ENCODE measurements at regions not wholly inside any gene's neighbourhood (a gene's known extent, or its start where the extent isn't known, plus 50 kb on each side); places are given as distances from the start of the nearest gene placed in this dataset.
A peak's percentile ranks its signal among the peaks of the same experiment; 100 is the strongest.

DNA sequence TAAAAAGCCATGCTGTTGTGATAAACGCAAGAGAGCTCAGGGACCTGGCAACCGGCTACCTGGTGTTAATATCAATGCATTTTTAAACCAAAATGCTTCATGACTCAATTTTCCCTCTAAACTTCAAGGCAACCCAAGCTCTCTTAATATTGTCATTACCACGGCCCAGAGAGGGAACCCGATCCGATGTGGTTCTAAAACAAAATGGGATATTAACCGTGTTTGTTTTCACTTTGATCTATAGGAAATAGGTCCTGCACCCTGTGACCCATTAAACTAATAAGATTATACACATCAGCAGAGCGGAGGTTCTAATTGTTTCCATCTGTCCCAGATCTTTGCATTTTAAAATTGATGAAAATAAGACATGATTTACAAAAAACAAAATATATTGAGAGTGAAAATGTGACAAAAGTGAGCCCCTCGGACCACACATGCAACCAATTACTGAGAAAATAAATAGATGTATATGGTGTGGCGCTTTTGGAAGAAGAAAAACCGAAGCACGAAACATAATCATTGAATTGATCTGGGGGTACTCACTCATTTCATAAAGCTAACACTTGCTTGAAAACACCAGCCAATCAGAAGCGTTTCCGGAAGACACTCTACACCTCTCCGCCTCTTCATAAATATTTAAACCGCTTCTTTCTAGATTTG, 290.3 kb upstream of the NFE2L3 start:
- no peak for DNase-seq (ENCODE audit: low read depth)

DNA sequence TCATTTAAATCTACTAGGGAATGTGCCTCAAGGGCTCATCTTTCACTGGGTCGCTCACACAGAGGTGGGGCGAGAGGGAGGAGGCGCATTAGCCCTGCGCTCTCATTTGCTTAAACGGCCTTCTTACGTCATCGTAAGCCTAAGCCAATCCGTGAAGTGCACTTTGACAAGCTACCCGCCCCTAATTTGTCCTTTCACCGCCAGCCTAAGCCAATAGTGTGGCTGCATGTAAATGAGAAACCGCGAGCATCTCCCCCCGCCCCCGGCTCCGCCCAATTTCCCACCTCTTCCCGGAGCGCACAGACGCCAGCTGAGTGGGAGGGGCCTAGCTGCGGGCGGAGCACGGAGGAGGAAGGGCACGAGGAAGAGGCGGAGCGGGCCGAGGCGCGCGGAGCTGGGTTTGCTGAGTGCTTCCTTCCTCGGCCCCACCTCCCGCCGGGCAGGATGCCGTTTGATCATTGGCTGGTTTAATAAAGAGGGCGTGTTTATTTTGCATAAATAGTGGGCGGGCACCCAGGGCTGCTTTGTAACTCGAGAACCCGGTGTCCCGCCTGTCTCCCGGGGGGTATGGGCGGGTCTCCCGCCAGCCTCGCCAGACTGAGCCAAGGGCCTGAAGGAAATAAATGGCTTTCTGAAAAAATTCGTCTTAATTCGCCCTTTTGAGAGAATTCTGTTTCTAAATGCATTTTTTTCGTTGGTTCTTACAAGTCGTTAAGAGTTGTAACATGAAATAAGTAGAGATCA, 289.6 kb upstream of the NFE2L3 start:
- peak; percentile 65 for DNase-seq (ENCODE audit: low read depth)

DNA sequence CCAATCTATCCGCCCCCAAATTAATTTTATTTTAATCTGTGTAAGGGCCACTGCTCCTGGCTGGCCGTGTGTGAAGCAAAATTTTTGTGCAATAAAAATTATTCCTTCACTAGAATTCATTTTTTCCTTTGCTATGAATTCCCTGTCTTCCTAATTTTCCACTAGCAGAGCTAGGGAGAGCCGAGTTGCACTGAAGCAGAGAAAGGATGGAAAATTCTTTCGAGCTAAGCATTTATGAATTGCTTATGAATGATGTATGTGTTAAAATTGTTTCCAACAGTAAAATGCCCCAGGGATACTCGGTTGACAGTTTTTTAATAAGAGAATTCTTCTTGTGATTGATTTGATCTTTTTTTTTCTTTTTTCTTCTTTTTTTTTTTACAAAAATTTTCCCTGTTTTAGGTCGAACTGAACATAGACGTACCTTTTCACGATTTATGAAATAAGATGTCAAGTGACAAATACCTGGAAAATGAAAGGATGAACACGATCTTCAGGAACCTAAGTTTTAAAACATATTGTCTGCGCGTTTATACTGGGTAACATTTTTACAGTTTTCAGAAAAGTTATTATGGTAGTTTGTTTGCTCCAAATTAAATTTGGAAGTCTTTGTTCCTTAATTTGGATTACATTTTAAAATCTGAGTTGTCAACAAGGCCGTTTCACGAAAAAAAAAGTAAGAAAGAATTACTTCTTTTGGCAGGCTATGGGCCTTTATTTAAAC, 288.8 kb upstream of the NFE2L3 start:
- DNase-seq (ENCODE audit: low read depth): no peak

DNA sequence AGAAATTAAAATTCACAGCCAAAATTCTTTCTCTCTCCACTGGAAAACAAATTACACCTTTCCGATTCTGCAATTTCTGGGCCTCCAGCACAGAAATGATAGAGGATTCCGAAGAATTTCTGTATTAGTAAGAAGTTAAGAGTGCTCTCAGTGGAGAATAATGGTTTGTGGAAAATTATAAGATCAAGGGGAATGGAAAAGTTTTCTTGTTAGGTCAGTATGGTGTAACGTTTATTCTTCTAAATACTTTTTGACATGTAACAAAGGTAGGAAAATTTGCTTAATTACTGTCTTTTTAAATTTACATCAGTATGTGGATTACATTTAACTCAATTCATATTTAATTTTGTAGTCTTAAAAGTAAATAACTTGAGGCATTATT, 288.3 kb upstream of the NFE2L3 start:
- no peak for DNase-seq (ENCODE audit: low read depth)

DNA sequence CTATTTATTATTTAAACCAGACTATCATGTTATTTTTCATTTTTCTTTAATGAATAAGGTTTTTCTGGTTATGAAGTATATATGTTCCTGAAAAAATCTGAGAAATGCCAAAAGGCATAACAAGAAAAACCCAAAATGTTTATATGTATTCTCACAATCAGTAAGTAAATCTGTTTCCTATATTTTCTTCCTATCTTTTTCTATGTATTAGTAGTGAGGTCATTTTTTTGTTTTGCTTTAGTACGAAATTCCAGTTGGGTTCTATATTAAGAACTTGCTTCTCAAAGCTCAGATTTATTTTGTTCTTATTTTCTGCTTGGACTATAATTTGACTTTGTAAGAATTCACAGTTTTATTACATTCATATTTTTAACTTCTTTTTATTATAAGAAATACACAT, 287.5 kb upstream of the NFE2L3 start:
- no peak for DNase-seq (ENCODE audit: low read depth)

DNA sequence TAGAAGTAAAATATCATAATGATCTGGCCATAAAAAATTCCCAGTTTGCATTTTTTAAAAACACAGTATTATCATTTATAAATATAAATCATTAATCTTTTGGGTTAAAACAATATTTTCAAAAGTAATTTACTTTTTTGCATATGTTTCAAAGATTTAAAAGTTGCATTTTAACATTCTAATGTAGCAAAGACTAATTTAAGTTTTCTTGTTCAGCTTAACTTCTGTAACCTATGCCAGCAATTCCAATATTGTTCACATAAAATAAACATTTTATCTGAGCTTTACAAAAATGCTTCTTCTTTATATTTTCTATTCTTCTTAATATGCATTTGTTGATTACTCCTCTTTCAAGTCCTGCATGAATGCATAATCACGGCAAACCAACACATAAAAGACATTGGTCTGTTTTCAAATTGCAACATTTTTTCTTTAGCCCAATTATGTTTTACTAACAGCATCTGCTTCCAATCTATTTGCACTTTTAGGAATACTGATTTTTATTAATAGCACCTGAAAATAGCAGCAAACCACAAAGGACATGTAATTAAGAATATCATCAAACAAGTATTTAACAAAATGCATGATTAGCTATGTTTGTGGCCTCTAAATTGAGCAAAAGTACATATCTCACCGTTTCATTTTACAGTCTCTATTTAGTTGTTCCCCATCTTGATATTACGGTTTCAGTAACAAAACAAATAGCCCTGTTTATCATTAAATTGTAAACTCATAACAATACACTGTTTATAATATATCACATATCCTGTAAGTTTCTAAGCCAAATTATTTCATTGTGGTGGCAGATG, 286.9 kb upstream of the NFE2L3 start:
- DNase-seq (ENCODE audit: low read depth): no peak

DNA sequence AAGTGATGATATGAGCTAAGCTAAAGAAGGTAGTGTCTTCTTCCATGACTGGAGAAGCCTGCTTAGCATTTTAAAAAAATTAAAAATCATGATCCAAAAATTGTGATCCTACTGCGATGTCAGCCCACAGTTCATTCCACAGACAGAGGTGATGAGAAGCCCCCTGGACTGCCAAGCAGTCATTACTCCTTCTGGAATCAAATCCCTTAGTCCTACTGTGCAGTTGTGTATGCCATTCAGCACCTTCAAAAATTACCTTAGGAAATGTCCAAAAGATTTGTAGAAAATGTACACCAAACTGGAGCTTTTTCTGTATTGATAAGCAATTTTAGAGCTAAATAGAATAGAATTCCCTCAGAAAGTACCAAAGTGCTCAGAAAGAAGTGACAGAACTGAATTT, 283.5 kb upstream of the NFE2L3 start:
- DNase-seq (ENCODE audit: low read depth): no peak

DNA sequence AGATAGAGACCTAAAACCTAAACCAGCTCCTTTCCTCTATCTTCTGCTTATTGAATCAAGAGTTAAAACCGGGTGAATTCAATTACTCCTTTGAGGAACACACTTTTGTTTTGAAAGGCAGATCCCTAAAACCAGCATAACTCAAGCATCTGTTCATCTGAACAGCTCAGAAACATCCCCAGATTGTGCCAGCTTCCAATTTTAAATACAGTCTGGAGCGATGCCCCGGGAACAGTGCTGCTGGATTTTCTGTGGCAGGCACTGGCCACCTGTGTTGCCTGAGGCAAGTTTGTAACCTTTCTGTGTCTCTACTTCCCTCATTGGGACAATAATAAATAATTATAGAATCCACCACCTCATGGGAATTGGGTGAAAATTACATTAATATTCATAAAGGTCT, 281.4 kb upstream of the NFE2L3 start:
- no peak for DNase-seq (ENCODE audit: low read depth)

DNA sequence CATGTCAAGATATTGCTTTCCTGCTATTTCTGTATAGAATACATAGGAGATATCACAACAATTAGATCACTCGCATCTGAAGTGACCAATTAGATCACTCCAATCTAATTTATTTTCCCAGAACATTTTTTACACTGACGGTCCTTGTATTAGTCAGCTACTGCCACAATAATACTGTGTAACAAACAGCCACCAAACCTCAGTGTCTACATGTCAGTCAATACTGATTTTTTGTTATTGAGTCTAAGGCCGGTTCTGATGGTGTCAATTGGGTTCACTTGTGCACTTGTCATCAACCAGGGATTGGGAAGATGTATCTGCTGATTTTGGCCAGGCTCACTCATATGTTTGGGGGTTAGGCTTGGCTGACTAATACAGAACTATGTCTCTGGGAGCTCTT, 275.9 kb upstream of the NFE2L3 start:
- DNase-seq (ENCODE audit: low read depth): no peak

DNA sequence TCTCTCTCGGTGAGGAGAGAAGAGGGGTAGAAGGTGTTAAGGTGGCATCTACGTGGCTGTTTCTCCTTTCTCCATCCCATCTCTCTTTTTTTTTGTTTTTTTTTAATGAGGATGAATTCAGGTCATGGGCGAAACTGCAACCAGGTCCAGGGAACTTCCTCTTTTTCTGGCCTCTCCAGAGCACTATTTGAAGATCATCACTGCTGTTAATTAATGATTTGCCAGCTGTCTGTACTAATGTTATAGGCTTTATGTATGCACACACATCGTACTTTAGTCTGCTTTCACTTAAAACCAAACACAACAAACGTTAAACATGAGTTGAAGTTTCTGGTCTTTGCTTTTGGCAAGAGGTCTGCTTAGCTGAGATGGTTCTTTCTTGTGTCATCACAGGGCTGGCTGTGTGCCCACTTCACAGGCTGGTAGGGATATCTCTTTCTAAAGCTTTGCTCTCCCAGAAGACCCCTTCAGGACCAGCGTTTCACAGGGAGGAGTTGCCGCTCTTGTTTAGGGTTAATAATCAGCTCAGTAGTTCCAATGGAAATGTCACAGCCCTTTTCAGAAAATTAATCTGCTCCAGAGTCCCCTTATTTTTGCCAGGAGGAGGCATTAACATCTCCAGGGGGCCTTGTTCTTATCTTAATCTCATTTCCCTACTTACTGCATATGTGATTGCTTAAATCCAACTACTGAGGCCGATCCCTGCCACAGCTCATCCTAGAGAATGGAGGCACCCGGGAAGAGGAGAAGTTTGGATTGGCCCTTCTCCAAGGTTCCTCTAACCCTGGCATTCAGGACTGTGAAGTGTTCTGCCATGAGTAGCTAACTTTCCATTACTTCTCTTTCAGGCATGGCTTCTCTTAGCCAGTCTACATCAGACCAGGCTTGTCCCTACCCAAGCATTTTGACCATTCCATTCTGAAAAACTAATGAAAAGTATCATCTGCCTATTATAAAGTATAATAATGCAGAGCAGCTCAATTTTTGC, 273.9 kb upstream of the NFE2L3 start:
- no peak for DNase-seq (ENCODE audit: low read depth)

DNA sequence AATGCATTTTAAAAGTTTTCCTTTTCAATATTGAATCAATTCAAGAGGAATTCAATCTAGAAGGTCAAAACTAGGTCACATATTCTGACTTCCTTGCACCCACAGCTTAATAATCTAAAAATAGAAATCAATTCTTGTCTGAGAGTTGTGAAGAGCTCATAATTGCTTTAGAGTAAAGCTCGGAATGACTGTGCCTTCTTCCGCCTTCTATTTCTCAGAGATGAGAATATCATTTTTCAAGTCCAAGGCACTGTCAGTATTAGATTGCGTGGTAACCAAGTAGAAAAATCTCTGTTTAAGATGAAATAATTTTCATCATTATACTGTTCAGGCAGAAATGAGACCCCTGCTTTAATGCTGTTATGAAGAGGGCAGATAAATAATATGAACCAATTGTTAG, 272.2 kb upstream of the NFE2L3 start:
- DNase-seq (ENCODE audit: low read depth): no peak

DNA sequence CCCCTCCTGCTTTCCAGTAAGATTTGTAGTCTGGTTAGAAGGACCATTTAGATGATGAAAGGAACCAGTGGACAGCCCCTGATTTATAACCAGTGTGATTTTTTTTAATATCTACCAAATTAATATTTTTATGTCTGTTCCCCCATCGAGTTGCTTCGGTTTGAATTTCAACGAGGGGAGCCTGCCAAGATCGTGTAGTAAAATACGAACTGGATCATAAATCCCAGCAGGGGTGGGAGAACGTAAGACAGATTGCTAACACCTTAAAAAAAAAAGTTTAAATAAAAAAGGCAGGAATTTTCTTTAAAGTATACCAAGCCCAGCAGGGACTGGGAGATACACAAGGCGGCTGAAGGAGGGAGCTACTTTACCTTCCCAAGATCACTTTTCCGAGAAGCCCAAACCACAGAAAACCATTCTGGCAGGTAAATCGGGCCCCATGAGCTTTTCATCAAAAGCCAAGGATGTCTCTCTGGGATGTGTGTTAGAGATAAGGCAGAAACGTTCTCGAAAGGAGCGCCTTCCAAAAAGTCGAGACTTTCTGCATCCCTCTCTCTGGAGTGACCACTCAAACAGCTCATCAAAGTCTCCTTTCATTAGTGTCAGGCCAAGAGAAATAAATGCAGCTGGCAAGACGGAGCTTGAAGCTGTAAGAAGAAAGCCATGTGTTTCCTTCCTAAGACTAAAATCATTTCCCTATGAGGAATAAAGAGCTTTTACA, 270.5 kb upstream of the NFE2L3 start:
- no peak for DNase-seq (ENCODE audit: low read depth)

DNA sequence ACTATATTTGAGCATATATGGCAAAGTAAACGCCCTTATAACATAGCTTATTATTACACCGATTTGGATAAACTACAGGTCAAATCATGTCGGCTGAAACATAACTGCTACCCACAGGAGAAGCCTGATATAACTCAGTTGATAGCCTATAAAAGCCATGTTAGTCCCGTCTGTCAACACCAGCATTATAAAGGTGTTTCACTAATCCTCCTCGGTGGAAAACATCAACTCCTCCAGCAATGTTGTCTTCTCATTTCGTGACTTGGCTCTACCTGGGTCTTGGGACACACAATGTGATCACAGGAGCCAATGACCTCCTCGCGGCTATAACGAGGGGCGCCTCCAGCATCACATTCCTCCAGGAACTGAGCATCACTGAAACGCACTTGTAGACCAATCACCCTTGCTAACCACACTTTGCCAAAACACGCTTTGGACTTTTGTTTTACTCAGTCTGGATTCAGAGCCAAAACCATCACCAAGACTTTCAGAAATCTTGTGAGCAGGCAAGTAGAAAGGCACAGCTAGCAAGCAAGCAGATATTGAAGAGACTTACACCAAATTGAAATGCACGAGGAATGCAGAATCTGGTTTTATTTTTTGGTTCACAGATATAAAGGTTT, 269.7 kb upstream of the NFE2L3 start:
- no peak for DNase-seq (ENCODE audit: low read depth)

DNA sequence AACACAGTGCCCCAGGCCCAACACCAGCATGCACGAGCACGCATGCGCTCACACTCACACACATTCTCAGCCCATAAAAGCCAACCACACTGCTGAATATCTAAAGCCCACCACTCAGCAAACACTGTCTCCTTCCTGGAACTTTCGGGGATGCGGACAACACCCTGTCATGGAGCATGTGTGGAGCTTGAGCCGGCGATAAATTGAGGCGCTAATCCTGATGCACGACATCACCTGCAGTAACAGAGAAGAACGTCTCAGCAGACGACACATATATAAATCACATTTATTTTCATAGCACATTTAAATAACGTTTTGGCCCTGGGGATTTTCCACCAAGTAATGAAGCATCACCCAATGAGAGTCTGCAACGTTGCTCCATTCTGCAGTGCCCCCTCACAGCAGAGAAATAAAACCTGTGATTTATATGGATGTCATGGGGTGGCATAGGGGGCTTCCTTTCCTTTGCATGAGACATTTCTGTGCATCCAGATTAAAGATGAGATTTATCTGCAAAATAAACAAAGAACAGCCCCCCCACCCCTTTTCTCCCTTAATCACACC, 267.7 kb upstream of the NFE2L3 start:
- DNase-seq (ENCODE audit: low read depth): no peak

DNA sequence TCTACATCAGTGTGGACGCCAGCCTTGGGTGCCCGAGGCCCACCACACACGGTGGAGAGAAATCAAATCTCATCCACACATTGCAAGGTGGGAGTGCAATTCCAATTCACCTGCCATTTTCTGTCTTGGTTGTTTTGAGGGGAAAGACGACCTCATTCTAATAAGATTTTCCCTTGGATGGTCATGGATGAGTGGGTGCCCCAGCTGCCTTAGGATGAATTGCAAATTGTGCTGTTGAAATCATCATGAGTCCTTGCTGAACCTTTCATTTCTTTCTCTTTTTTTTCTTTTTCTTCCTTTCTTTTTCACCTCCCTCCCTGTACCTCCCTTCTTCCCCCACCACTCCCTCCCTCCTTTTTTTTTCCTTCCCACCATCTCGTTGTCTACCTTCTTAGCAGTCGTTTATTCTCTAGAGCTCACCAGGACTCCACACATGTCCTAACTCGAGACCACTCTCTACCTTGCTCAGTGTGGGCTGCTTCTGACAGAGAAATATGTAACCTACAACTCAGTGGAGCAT, 266.9 kb upstream of the NFE2L3 start:
- DNase-seq (ENCODE audit: low read depth): no peak

DNA sequence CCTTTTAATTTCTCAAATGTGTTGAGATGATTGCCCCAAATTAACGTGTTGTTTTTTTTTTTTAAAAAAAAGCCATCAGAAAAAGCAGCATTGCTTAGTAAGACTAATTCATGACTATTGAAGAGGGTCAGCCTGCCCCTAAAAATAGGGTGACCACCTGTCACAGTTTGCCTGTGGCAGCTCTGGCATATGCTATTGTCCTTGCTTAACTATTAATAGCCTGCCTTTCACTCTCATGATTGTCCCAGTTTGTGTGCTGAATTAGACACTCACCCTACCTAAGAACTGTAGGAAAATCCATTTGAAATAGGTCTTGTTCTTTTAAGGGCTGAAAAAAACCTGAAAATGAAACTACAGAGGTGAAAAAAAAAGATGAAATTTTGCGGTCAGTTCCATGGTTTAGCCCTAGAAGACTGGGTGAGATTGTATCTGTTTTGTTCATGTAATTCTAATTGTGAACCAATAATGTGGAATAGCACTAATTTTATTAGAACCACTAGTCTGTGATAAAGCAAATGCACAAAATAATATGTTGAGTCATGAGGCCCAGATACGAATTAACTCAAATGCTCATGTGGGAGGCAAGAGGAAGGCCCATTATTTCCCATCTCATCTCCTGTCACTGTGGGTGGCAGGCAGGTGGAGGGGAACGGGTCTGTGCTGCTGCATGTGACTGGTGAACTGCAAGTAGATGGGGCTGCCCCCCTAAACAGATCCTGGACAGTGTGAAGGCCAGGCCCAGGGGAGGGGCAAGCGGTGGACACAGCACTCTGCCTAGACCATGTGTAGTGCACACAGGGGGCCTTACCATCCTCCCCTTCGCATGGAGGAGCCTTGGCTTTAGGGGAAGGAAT, 265.4 kb upstream of the NFE2L3 start:
- DNase-seq (ENCODE audit: low read depth): no peak

DNA sequence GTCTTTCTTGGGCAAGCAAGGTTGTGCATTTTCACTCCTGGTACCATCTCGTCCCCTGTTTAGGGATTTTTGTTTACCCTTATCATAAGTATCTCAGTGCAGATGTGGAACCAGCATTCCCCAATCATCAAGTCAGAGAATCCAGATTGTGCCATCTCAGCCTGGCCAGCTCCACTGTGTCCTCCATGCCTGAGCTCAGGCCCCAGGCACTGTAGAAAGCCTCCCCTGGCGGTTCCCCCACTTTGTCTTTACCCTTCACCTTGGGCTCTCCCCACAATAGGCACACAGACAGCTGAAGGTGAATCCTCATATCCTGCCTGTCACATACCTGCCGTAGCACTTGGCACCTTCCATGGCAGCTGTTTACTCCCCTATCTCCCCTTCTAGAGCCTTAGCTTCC, 264.7 kb upstream of the NFE2L3 start:
- no peak for DNase-seq (ENCODE audit: low read depth)

DNA sequence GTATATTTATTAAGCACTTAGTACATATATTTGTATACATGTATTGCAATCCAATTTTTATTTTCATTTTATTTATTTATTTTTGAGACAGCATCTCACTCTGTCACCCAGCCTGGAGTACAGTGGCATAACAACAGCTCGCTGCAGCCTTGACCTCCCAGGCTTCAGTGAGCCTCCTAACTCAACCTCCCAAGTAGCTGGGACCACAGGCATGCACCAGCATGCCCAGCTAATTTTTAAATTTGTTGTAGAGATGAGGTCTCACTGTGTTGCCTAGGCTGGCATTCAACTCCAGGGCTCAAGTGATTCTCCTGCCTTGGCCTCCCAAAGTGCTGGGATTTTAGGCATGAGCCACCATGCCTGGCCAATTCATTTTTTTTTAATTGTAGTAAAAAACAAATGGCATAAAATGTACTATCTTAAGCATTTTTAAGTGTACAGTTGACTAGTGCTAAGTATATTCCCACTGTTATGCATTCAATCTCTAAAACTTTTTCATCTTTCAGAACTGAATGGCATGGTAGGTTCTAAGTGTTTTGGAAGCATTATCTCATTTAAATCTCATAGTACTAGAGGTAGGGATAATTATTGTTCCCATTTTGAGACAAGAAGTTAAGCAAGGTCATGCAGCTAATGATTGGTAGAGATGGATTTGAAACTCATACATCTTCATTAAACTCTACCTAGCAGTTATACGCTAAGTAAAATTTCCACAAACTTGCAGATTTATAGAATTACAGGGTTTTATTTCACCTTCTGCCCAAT, 264.0 kb upstream of the NFE2L3 start:
- DNase-seq (ENCODE audit: low read depth): no peak
